ENCODE measurements at regions not wholly inside any gene's neighbourhood (a gene's known extent, or its start where the extent isn't known, plus 50 kb on each side); places are given as distances from the start of the nearest gene placed in this dataset.

DNA sequence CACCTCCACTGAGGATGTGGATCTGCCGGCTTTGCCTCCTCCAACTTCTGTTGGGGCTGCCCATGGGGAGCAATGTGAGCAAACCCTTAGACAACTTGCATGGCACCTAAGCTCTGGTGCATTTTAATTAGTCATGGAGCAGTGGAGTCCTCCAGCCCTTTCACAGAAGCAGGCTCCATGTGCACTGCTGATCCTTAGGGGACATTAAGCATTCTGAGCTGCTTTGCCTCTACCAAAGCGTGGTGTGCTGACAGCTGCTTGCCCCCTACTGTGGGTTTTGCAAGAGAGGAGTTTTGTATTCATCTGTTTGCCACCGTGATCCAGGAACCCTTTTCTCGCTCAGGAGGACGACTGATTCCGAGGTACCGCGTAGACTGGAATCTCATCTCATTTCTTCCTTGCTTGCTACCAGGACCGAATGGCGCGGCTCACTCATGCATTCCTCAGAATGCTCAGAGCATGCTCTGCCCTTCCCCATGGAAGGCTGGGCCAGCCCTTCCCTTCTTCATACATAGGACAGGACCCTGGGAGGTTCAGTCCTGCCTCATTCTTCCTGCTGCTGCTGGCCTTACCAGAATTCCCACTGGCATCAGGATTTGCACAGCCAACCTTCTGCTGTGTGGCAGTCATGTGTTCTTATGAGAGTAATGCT, 432.5 kb downstream of the GADD45G start:
- H3K27me3 ChIP-seq: no peaks in the 10 kb centered on the region
- no peak overlapping the region for H3K4me3 ChIP-seq
- intact Hi-C loops (cut with DNase I; ENCODE audit: low total_unique reads): no loop called here
- no peaks in the 10 kb centered on the region for H3K9me3 ChIP-seq
- no peak overlapping the region for H3K27ac ChIP-seq
- DNase-seq: no peak
- TF ChIP-seq, protein P1, sequence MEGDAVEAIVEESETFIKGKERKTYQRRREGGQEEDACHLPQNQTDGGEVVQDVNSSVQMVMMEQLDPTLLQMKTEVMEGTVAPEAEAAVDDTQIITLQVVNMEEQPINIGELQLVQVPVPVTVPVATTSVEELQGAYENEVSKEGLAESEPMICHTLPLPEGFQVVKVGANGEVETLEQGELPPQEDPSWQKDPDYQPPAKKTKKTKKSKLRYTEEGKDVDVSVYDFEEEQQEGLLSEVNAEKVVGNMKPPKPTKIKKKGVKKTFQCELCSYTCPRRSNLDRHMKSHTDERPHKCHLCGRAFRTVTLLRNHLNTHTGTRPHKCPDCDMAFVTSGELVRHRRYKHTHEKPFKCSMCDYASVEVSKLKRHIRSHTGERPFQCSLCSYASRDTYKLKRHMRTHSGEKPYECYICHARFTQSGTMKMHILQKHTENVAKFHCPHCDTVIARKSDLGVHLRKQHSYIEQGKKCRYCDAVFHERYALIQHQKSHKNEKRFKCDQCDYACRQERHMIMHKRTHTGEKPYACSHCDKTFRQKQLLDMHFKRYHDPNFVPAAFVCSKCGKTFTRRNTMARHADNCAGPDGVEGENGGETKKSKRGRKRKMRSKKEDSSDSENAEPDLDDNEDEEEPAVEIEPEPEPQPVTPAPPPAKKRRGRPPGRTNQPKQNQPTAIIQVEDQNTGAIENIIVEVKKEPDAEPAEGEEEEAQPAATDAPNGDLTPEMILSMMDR (IDR thresholded peaks at IDR 0.05): no peak
- no peak for TF ChIP-seq POLR2A (IDR thresholded peaks at IDR 0.05)
- no peaks in the 10 kb centered on the region for H3K4me1 ChIP-seq
- H3K36me3 ChIP-seq: no peaks in the 10 kb centered on the region

DNA sequence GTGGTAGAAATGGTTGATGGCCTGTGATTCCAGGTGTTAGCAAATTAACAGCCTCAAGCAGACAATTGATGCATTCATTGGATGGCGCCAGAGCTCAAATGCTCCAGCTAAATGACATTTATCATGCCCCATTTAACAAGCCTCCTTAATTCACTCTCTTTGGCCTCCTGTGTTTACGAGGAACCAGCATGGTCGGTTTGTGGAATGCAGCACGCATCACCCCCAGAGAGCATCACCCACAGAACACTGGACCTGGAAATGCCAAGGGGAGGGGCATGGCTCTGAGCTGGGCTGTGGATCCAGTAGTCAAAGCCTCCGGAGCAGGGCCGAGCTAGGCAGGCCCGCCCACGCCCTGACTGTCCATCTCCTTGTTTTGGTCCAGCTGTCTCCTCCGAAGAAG, 434.0 kb downstream of the GADD45G start:
- Histone ChIP-seq H3K27me3 (no peaks in the 10 kb centered on the region), H3K4me3 (no peak overlapping the region), H3K27ac (no peak overlapping the region), H3K9me3 (no peaks in the 10 kb centered on the region), H3K4me1 (no peaks in the 10 kb centered on the region), H3K36me3 (no peaks in the 10 kb centered on the region)
- no peak for DNase-seq
- intact Hi-C loops (cut with DNase I; ENCODE audit: low total_unique reads): no loop called here
- no peak for TF ChIP-seq POLR2A (IDR thresholded peaks at IDR 0.05)
- TF ChIP-seq, protein P1 (IDR thresholded peaks at IDR 0.05): no peak

DNA sequence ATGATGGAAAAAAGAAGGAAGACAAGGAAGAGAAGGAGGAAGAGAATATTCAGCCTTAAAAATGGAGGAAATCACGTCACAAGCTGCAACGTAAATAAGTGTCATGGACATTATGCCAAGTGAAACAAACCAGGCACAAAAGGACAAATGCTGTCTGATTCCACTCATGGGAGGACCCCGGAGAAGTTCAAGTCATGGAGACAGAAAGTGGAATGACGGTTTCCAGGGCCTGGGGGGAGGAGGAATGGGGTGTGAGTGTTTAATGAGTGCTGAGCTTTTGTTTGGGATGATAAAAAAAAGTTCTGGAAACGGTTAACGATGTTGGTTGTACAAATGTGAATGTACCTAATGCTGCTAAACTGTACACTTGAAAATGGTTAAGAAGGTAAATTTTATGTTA, 439.5 kb downstream of the GADD45G start:
- Histone ChIP-seq H3K4me1 (no peaks in the 10 kb centered on the region), H3K9me3 (no peaks in the 10 kb centered on the region), H3K27ac (no peak overlapping the region), H3K36me3 (no peaks in the 10 kb centered on the region), H3K27me3 (no peaks in the 10 kb centered on the region), H3K4me3 (no peak overlapping the region)
- intact Hi-C loops (cut with DNase I; ENCODE audit: low total_unique reads): no loop called here
- DNase-seq: no peak
- TF ChIP-seq, protein P1 (IDR thresholded peaks at IDR 0.05): no peak
- no peak for TF ChIP-seq POLR2A (IDR thresholded peaks at IDR 0.05)

DNA sequence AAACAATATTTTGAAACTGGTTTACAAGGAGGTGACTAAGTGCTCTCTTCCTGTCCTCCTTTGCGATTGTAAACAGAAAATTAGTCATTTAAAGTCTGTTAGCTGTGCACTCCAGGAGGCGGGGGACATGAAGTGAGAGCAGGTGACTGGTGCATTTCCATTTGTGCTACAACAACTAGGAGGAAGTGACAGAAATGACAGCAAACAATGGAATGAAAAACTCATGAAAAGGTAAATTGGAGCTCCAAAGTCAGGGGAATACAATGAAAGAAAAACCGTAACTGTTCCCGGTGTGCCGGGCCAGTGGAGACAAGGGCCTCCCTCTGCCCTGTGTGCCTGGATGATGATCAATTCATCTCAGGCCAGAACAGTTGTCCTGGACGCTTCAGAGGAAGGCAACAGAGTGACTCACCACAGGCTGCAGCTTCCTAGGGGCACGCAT, 439.9 kb downstream of the GADD45G start:
- H3K27me3 ChIP-seq: no peaks in the 10 kb centered on the region
- no peak for DNase-seq
- TF ChIP-seq POLR2A (IDR thresholded peaks at IDR 0.05): no peak
- TF ChIP-seq, protein P1 (IDR thresholded peaks at IDR 0.05): no peak
- no peak overlapping the region for H3K27ac ChIP-seq
- no peaks in the 10 kb centered on the region for H3K36me3 ChIP-seq
- no peaks in the 10 kb centered on the region for H3K9me3 ChIP-seq
- no peaks in the 10 kb centered on the region for H3K4me1 ChIP-seq
- H3K4me3 ChIP-seq: no peak overlapping the region
- intact Hi-C loops (cut with DNase I; ENCODE audit: low total_unique reads): no loop called here

DNA sequence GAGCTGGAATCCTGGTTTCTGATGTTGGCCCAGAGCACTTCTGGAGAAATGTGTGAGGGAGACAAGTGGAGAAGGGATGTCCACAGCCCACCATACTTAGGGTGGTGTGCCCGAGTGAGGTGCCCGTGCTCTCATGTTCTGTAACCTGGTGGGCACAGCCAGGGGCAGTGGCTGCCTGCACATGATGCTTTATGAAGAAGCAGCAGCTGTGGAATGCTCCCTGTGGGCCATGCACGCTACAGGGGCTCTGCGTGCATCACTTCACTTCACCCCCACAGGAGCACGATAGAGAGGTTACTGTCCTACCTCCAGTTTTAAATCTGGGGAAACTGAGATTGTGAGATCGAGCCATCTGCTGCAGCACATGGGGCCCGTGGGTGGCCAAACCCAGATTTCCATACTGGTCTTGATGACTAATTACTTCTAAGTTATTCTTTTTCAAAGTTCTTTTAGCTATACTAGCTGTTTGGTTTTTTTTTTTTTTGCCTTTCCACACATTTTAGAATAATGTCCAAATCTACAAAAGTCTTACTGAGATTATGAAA, 441.6 kb downstream of the GADD45G start:
- no peak for DNase-seq
- TF ChIP-seq POLR2A (IDR thresholded peaks at IDR 0.05): no peak
- TF ChIP-seq, protein P1 (IDR thresholded peaks at IDR 0.05): no peak
- no peaks in the 10 kb centered on the region for H3K4me1 ChIP-seq
- H3K27me3 ChIP-seq: no peaks in the 10 kb centered on the region
- H3K36me3 ChIP-seq: no peaks in the 10 kb centered on the region
- no peak overlapping the region for H3K27ac ChIP-seq
- H3K4me3 ChIP-seq: no peak overlapping the region
- H3K9me3 ChIP-seq: no peaks in the 10 kb centered on the region
- intact Hi-C loops (cut with DNase I; ENCODE audit: low total_unique reads): no loop called here
